ENCODE measurements at regions not wholly inside any gene's neighbourhood (a gene's known extent, or its start where the extent isn't known, plus 50 kb on each side); places are given as distances from the start of the nearest gene placed in this dataset.
"Not testable (repeated sequence)": the region's sequence is repeated elsewhere in the genome, so short reads cannot be mapped to it uniquely, and the experiment has no call there.

- TF ChIP-seq CTCF (IDR thresholded peaks at IDR 0.05; ENCODE audit: low read depth, low read length): no peak
- no peak overlapping the region for H3K4me3 ChIP-seq (ENCODE audit: low read depth, low read length)
- DNase-seq (ENCODE audit: low read depth, low spot score): no peak
- in situ Hi-C loops (cut with HindIII; ENCODE audit: low sequenced_read_pairs): no loop called here
These were observed 64.7 kb upstream of the TNIK start for GRCh38 chr3:171524921-171525310.

GRCh38 chr3:171522651-171523050 is 62.4 kb upstream of the TNIK start:
- TF ChIP-seq CTCF (IDR thresholded peaks at IDR 0.05; ENCODE audit: low read depth, low read length): no peak
- no peak for DNase-seq (ENCODE audit: low read depth, low spot score)
- no peak overlapping the region for H3K4me3 ChIP-seq (ENCODE audit: low read depth, low read length)
- in situ Hi-C loops (cut with HindIII; ENCODE audit: low sequenced_read_pairs): no loop called here

GRCh38 chr3:171519423-171519822 is 59.2 kb upstream of the TNIK start:
- DNase-seq (ENCODE audit: low read depth, low spot score); H3K4me3 ChIP-seq (ENCODE audit: low read depth, low read length); in situ Hi-C loops (cut with HindIII; ENCODE audit: low sequenced_read_pairs): not testable (repeated sequence)

- H3K4me3 ChIP-seq (ENCODE audit: low read depth, low read length): no peak overlapping the region
- in situ Hi-C loops (cut with HindIII; ENCODE audit: low sequenced_read_pairs): no loop called here
- no peak for DNase-seq (ENCODE audit: low read depth, low spot score)
- no peak for TF ChIP-seq CTCF (IDR thresholded peaks at IDR 0.05; ENCODE audit: low read depth, low read length)
These were observed 56.6 kb upstream of the TNIK start for GRCh38 chr3:171516765-171517164.

GRCh38 chr3:171514466-171514865 is 54.3 kb upstream of the TNIK start:
- no peak for TF ChIP-seq CTCF (IDR thresholded peaks at IDR 0.05; ENCODE audit: low read depth, low read length)
- in situ Hi-C loops (cut with HindIII; ENCODE audit: low sequenced_read_pairs): no loop called here
- no peak for DNase-seq (ENCODE audit: low read depth, low spot score)
- H3K4me3 ChIP-seq (ENCODE audit: low read depth, low read length): no peak overlapping the region

- no peak overlapping the region for H3K4me3 ChIP-seq (ENCODE audit: low read depth, low read length)
- in situ Hi-C loops (cut with HindIII; ENCODE audit: low sequenced_read_pairs): no loop called here
- no peak for TF ChIP-seq CTCF (IDR thresholded peaks at IDR 0.05; ENCODE audit: low read depth, low read length)
- no peak for DNase-seq (ENCODE audit: low read depth, low spot score)
These were observed 51.2 kb upstream of the TNIK start for GRCh38 chr3:171511450-171511849.
